NT2/D1 (cell line): ENCODE measurements at regions not wholly inside any gene's neighbourhood (a gene's known extent, or its start where the extent isn't known, plus 50 kb on each side); places are given as distances from the start of the nearest gene placed in this dataset.

ENCODE experiments used
- DNase-seq: peaks from one replicate; pipeline ENCODE4 v3.0.0-alpha.2; 2011; ENCODE audit warnings: low read depth, low spot score
- H3K27me3 ChIP-seq: 2 replicates; pipeline ENCODE4 v1.6.0; 2011; ENCODE audit warnings: mild to moderate bottlenecking; ENCODE audit not compliant: insufficient read length, insufficient read depth
- H3K36me3 ChIP-seq: 2 replicates; pipeline ENCODE4 v1.6.1; 2011; ENCODE audit warnings: mild to moderate bottlenecking, low read length, mixed read lengths; ENCODE audit not compliant: insufficient read depth, insufficient read length
- H3K4me1 ChIP-seq: 2 replicates; pipeline ENCODE4 v1.5.1; 2011; ENCODE audit not compliant: insufficient read depth, insufficient read length
- H3K4me3 ChIP-seq: 2 replicates; pipeline ENCODE4 v1.5.1; 2011; ENCODE audit warnings: low read depth; ENCODE audit not compliant: insufficient read length
- H3K9ac ChIP-seq: 2 replicates; pipeline ENCODE4 v1.6.0; 2011; ENCODE audit warnings: low read depth; ENCODE audit not compliant: insufficient read length
- H3K9me3 ChIP-seq: 2 replicates; pipeline ENCODE4 v1.5.1; 2011; ENCODE audit warnings: mild to moderate bottlenecking, low read length; ENCODE audit not compliant: insufficient read depth
- SUZ12 ChIP-seq: IDR thresholded peaks from 2 replicates; pipeline ENCODE4 v1.6.1; 2011; ENCODE audit not compliant: insufficient read length, insufficient read depth; ENCODE audit errors: extremely low read depth
- YY1 ChIP-seq: IDR thresholded peaks from 2 replicates; pipeline ENCODE4 v1.6.1; 2011; ENCODE audit not compliant: insufficient read length, insufficient read depth
- ZNF274 ChIP-seq: IDR thresholded peaks from 2 replicates; pipeline ENCODE4 v1.6.1; 2011; ENCODE audit warnings: mild to moderate bottlenecking, low read depth, low read length

DNA sequence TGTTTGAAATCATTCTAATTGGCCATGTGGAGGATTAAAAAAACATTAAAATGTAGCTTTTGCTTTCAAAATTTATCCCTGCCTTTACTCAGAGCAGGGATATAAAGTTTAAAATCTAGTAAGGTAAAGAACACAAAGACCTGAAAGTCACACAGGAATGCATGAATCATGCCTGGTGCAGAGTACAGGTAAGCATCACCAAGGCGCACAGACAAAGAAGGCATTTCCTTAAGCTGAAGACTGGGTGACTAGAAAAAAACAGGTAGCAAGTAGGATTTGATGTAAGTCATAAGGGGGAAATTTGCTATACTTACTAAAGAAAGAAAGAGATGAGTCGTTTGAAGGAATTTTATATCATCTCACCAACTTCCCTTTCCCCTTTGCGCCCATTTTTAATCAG, 405.6 kb downstream of the GXYLT1 start:
- Histone ChIP-seq H3K4me1 (no peaks in the 10 kb centered on the region), H3K9ac (no peak overlapping the region), H3K9me3 (no peaks in the 10 kb centered on the region), H3K4me3 (no peak overlapping the region), H3K36me3 (no peaks in the 10 kb centered on the region), H3K27me3 (no peaks in the 10 kb centered on the region)
- no peak for DNase-seq
- TF ChIP-seq YY1 (no peak), SUZ12 (no peak), ZNF274 (no peak)

DNA sequence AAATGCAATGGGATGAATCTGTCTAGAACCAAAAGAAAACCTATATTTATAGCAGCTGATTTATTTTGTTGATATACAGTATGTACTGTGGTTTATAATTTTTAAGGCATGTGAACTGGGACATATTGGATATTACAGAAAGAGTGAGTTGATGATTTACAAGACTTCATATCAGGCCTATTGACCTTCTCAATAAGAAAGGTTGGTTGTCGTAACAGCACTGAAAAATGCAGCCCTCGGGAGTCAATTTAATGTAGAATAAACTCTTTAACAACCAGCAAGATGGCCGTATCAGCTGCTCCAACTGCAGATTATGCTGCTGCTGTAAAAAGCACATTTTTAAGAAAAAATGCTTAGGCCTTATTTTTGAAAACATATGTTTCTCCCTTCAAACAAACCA, 407.3 kb downstream of the GXYLT1 start:
- no peaks in the 10 kb centered on the region for H3K27me3 ChIP-seq
- no peak overlapping the region for H3K4me3 ChIP-seq
- TF ChIP-seq SUZ12 (no peak), ZNF274 (no peak), YY1 (no peak)
- no peak overlapping the region for H3K9ac ChIP-seq
- H3K4me1 ChIP-seq = no peaks in the 10 kb centered on the region
- no peaks in the 10 kb centered on the region for H3K36me3 ChIP-seq
- DNase-seq = no peak
- H3K9me3 ChIP-seq = no peaks in the 10 kb centered on the region

DNA sequence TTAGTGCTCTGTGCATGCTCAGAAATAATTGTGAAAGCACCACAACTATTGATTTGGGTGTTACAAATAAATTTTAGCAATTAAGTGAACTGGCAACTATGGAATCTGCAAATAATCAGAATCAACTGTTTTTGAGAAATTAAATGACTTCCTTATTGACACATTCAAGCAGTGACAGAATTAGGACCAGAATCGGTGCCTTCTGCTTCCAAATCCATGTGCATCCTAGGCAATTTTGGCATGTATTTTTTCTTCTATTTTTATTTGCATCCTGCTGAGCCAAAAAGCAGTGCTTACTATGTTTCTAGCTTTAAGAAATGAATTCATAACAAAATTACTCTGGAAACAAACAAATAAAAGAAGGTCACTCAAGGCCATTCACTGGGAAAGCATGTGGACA, 408.2 kb downstream of the GXYLT1 start:
- no peaks in the 10 kb centered on the region for H3K4me1 ChIP-seq
- H3K9me3 ChIP-seq = no peaks in the 10 kb centered on the region
- H3K27me3 ChIP-seq = no peaks in the 10 kb centered on the region

DNA sequence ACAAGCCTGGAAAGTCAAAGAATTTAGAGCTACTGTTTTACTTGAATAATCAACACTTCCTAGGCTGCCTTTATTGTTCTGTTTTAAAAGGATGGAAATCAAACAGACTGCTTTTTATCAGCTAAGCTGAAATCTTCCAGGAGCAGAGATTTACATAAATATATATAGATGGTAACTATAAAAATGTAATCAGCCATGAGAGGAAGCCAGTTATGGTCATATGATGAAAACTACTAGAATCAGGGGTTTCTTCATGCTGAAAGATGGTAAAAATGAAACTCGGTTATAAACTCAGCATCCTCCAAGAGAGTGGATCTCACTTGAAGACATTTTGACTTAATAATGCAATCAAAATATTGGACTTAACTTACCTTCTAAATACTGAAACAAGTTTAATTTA, 413.0 kb downstream of the GXYLT1 start:
- no peaks in the 10 kb centered on the region for H3K27me3 ChIP-seq
- H3K4me1 ChIP-seq = no peaks in the 10 kb centered on the region
- no peaks in the 10 kb centered on the region for H3K36me3 ChIP-seq
- TF ChIP-seq YY1 = no peak
- no peak for TF ChIP-seq SUZ12
- TF ChIP-seq ZNF274 = no peak
- H3K4me3 ChIP-seq = no peak overlapping the region
- no peak overlapping the region for H3K9ac ChIP-seq
- DNase-seq = no peak
- H3K9me3 ChIP-seq = no peaks in the 10 kb centered on the region

More for the DNA sequence above, 408.2 kb downstream of the GXYLT1 start:
- Histone ChIP-seq H3K9ac (no peak overlapping the region), H3K4me3 (no peak overlapping the region), H3K36me3 (no peaks in the 10 kb centered on the region)
- no peak for DNase-seq
- TF ChIP-seq SUZ12 (no peak), YY1 (no peak), ZNF274 (no peak)

DNA sequence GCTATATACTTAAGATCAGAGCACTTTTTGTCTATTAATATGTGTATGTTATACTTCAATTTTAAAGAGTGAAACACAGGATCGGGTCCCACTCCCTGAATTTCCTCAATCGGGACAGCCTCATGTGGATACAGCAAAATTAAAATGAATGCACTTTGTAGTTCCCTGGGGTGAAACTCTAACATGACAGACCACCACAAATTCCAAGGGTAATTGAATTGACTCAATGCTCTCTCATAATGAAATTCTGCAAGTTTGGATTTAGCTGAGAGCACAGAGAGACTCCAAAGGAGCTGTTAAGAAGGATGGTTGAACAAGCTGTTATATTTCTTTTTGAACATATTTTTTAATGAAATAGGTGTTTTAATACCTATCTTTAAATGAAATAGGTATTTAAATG, 413.6 kb downstream of the GXYLT1 start:
- TF ChIP-seq SUZ12 (no peak), ZNF274 (no peak), YY1 (no peak)
- Histone ChIP-seq H3K4me1 (no peaks in the 10 kb centered on the region), H3K27me3 (no peaks in the 10 kb centered on the region), H3K4me3 (no peak overlapping the region), H3K9me3 (no peaks in the 10 kb centered on the region), H3K9ac (no peak overlapping the region), H3K36me3 (no peaks in the 10 kb centered on the region)
- DNase-seq = no peak

DNA sequence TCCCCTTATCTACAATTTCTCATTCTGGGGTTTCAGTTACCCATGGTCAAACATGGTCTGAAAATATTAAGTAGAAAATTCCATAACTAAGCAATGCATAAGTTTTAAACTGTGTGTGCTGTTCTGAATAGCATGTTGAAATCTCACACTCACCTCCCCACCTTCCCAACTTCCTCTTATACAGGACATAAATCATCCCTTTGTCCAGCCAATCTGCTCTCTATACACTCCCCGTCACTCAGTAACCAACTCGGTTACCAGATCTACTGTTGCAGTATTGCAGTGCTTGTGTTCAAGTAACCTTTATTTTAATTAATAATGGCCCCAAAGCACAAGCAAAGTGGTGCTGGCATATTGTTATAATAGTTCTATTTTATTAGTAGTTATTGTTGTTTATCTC, 420.5 kb downstream of the GXYLT1 start:
- Histone ChIP-seq H3K4me1 (no peaks in the 10 kb centered on the region), H3K36me3 (no peaks in the 10 kb centered on the region), H3K27me3 (no peaks in the 10 kb centered on the region), H3K9ac (no peak overlapping the region), H3K9me3 (peaks cover 3% of the 10 kb centered on the region; the same call in 1 of the 2 replicates), H3K4me3 (no peak overlapping the region)
- no peak for DNase-seq
- TF ChIP-seq SUZ12 (no peak), ZNF274 (no peak), YY1 (no peak)

DNA sequence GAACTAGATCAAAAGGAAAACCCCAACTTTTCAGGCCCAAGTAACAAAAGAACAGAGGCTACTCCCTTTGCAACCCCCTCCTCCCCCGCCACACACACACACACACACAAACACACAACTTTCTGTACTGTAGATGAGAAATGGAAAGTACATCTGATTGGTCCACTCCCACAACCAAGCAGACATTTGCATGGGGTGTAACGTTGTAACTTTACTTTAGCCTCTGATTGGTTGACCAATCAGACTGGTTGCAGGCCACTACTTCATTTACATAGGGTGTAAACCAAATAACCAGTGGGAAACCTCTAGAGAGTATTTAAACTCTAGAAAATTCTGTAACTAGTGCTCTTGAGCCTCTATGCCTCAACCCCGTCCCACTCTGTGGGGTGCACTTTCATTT, 425.5 kb downstream of the GXYLT1 start:
- no peak for DNase-seq
- Histone ChIP-seq H3K36me3 (no peaks in the 10 kb centered on the region), H3K27me3 (no peaks in the 10 kb centered on the region), H3K9ac (no peak overlapping the region), H3K4me1 (no peaks in the 10 kb centered on the region), H3K4me3 (no peak overlapping the region), H3K9me3 (peaks cover 3% of the 10 kb centered on the region; the same call in 1 of the 2 replicates)
- TF ChIP-seq SUZ12 (no peak), YY1 (no peak), ZNF274 (no peak)
